ENCODE measurements at regions not wholly inside any gene's neighbourhood (a gene's known extent, or its start where the extent isn't known, plus 50 kb on each side); places are given as distances from the start of the nearest gene placed in this dataset.

- no peak for TF ChIP-seq CTCF (IDR thresholded peaks at IDR 0.05)
- no peak for ATAC-seq (ENCODE audit: low FRiP score)
- no peak for DNase-seq (ENCODE audit: low spot score)
Measured at GRCh38 chr22:48778308-48779195, 1049.1 kb downstream of the BRD1 start.

GRCh38 chr22:48772286-48772907 lies 1055.3 kb downstream of the BRD1 start:
- DNase-seq (ENCODE audit: low spot score) (no peak), ATAC-seq (ENCODE audit: low FRiP score) (no peak)
- no peak for TF ChIP-seq CTCF (IDR thresholded peaks at IDR 0.05)

DNA sequence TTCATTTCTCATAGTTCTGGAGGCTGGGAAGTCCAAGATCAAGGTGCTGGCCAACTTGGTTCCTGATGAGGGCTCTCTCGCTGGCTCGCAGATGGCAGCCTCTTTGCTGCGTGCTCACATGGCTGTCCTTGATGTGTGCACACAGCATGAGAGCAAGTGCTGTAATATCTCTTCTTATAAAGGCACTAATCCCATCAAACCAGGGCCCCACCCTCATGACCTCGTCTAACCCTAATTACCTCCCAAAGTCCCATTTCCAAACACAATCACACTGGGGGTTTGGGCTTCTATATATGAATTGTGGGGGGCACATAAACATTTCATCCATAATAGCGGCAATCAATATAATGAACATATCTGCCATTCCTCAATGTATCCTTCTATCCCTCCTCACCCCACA lies 1062.1 kb downstream of the BRD1 start:
- no peak for TF ChIP-seq CTCF (IDR thresholded peaks at IDR 0.05)
- DNase-seq (ENCODE audit: low spot score) (peak; percentile 13), ATAC-seq (ENCODE audit: low FRiP score) (no peak)

- ATAC-seq (ENCODE audit: low FRiP score): no peak
- no peak for TF ChIP-seq CTCF (IDR thresholded peaks at IDR 0.05)
- no peak for DNase-seq (ENCODE audit: low spot score)
Measured at GRCh38 chr22:48761546-48761945, 1066.1 kb downstream of the BRD1 start.

DNA sequence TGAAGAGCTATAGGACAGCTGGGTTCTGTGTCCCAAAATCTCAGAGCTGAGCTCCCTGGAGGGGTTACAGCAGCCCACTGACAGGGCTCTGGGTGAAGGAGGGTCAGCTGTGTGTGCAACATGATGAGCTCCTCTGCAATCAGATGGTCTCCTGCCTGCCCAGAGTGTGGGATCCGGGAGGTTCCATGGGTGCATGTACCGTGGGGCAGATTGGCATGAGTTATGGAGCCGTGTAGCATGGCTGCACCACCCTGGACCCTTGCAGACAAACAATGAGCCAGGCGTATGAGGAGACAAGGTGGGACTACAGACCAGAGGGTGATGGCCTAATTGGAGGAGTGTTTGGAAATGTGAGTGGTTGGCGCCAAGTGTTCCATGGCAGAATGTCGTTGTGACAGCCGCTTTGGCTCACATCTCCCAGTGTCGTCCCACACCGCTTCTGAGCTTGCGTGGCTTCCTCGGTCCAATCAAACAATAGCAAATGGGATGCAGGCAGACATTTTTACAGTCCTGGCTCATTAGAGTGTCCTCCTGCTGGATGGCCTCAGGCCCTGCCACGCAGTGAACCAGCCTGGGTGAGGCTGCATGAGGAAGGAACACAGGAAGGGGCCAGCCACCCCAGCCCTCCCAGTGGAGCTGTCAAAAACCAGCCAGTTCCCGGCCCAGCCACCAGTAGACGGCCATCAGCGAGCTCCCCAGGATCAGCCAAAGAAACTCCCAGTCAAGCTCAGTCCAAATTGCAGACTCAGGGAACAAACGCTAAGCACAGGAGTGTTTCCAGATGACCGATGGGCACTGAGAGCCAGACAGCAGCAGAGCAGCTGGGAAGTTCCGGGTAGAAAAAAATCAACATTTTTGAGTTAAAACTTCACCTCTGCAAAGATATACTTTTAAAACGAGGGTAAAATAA lies 1066.9 kb downstream of the BRD1 start:
- DNase-seq (ENCODE audit: low spot score): peak; percentile 13
- no peak for TF ChIP-seq CTCF (IDR thresholded peaks at IDR 0.05)
- no peak for ATAC-seq (ENCODE audit: low FRiP score)

- ATAC-seq (ENCODE audit: low FRiP score) (no peak), DNase-seq (ENCODE audit: low spot score) (peak; percentile 11)
- TF ChIP-seq CTCF (IDR thresholded peaks at IDR 0.05): no peak
Measured at GRCh38 chr22:48758881-48759875, 1068.5 kb downstream of the BRD1 start.

All from omental fat pad (tissue), 3 donors.